ENCODE measurements at regions not wholly inside any gene's neighbourhood (a gene's known extent, or its start where the extent isn't known, plus 50 kb on each side); places are given as distances from the start of the nearest gene placed in this dataset.
"Not testable (repeated sequence)": the region's sequence is repeated elsewhere in the genome, so short reads cannot be mapped to it uniquely, and the experiment has no call there.

DNA sequence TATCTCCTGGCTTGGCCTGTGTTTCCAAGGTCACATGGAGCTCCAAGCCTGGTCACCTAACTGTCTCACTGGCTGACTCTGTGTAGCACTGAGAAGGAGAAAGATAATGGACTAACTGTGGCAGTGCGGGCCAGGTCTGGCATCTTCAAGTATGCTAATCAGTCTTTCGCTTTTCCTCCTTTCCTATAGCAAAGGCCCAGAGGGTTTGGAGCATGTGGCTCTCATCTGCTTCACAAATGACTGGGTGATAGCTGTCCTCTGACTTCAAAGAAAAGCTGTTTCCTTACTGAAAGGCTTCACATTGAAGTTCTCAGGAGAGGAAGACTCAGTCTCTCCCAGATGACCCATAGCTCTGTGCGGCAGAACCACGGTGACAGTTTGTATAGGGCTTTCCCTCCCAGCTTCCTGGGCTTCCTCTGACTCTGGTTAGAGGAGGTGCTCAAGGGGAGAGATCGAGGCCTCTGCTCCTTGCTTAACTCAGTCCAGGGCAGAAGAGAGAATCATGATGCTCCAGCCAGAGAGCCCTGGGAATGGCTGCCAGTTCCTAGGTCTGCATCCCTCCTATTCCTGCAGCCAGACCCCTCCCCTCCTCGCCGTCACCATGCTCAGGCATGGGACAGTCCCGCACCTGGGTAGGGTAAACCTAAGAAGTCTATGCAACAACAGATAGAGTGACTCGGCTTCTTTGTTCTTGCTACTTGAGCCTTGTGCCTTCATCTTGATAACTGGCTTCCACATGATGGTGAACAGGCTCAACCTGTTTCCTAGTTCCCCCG is 72.3 kb downstream of the CCDC71L start:
- Histone ChIP-seq H3K9me3 (ENCODE audit: control insufficient read depth in 2 of 2, insufficient read depth in 1 of 2, low read depth in 1 of 2, low read length in 1 of 2) (no peaks in the 10 kb centered on the region), H3K36me3 (ENCODE audit: control insufficient read depth in 3 of 3, insufficient read depth in 2 of 3, low read depth in 1 of 3, low read length in 3 of 3) (no peaks in the 10 kb centered on the region), H3K4me3 (ENCODE audit: low read depth in 1 of 3, low read length in 3 of 3) (no peak overlapping the region), H3K4me1 (ENCODE audit: control insufficient read depth in 3 of 3, insufficient read depth in 2 of 3, low read depth in 1 of 3, low read length in 2 of 3) (no peaks in the 10 kb centered on the region), H3K27me3 (ENCODE audit: control insufficient read depth in 3 of 3, insufficient read depth in 3 of 3, low read length in 3 of 3) (no peaks in the 10 kb centered on the region), H3K27ac (ENCODE audit: low read depth in 1 of 3, low read length in 2 of 3) (no peak overlapping the region)
- no peak for FAIRE-seq
- WGBS, 3 donors: 88 to 90% (median 90%) methylated on average over 10 of the region's 10 CpGs
- DNase-seq: no peak

DNA sequence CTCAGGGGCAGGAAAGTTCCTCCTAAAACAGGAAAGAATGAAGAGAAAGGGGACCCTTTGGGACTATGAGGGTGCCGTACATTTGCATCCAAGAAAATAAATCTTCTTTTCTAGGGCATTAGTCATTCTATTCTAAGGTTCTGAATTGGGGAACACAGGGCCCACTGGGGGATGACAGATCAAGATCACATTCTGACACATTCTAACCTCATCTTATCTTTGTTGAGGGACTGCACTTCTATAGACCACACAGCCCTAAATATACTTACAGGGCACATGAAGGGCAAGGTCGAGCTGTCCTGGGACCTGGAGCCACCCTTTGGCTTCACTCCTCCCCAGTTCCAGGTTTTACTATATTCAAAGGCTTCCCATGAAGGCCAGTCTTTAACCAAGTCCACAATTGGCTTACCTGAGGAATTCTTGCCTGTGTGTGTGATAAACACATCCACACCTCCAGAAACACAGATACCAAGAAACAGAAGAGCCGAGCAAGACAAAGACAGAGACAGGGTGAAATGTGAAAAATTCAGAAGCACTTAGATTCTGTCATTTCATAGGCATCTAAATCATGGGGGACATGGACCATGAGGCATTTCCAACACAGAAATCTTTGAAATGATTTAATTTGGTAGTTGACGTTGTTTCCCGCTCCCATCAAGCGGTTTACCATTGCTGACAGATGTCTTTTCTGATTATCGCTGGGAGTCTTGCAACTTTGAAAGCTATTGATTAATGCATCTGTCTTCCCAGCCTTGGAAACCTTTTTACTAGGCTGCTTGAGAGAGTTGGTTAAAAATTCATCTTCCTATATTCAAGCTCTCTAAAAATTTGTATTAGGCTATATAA is 75.8 kb downstream of the CCDC71L start:
- WGBS, 3 donors: 87 to 90% (median 90%) methylated on average over 7 of the region's 7 CpGs
- no peaks in the 10 kb centered on the region for H3K9me3 ChIP-seq (ENCODE audit: control insufficient read depth in 2 of 2, insufficient read depth in 1 of 2, low read depth in 1 of 2, low read length in 1 of 2)
- no peaks in the 10 kb centered on the region for H3K36me3 ChIP-seq (ENCODE audit: control insufficient read depth in 3 of 3, insufficient read depth in 2 of 3, low read depth in 1 of 3, low read length in 3 of 3)
- no peaks in the 10 kb centered on the region for H3K4me1 ChIP-seq (ENCODE audit: control insufficient read depth in 3 of 3, insufficient read depth in 2 of 3, low read depth in 1 of 3, low read length in 2 of 3)
- no peaks in the 10 kb centered on the region for H3K27me3 ChIP-seq (ENCODE audit: control insufficient read depth in 3 of 3, insufficient read depth in 3 of 3, low read length in 3 of 3)
- DNase-seq (no peak), FAIRE-seq (no peak)
- no peak overlapping the region for H3K4me3 ChIP-seq (ENCODE audit: low read depth in 1 of 3, low read length in 3 of 3)
- H3K27ac ChIP-seq (ENCODE audit: low read depth in 1 of 3, low read length in 2 of 3): no peak overlapping the region

DNA sequence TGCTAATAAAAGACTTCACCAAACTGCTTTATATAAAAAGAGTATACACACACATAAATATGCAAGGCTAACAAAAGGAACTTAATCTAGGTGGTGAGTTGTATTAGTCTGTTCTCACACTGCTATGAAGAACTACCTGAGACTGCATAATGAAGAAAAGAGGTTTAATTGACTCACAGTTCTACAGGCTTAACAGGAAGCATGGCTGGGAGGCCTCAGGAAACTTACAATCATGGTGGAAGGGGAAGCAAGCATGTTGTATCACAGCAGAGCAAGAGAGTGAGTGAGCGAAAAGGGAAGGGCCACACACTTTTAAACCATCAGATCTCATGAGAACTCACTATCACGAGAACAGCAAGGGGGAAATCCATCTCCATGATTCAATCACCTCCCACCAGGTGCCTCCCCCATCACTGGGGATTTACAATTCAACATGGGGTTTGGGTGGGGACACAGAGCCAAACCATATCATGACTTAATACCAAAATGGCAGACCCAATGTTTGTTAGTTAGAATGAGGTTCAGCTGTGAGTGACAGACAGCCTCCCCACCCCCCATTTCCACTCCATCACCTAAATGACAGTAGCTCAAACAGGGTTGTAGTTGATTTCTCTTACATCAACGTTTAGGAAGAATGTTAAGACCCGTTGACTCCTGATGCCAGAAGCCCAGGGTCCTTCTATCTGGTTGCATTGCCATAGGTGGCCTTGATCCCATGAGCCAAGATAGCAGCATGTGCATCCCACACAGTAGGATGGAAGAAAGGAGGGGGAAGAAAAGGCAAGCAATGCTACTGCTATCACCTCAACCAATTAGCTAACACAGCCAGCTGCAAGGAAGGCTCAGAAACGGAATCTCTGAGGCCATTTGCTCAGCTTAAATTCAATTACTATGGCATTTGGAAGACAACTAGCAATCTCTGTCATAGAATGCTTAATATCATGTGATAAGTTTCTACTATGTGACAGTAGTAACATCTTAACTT is 77.0 kb downstream of the CCDC71L start:
- no peak overlapping the region for H3K27ac ChIP-seq (ENCODE audit: low read depth in 1 of 3, low read length in 2 of 3)
- peaks cover 0 to 3% (median 0%) of the 10 kb centered on the region in 3 donors for H3K27me3 ChIP-seq (ENCODE audit: control insufficient read depth in 3 of 3, insufficient read depth in 3 of 3, low read length in 3 of 3)
- no peak for FAIRE-seq

DNA sequence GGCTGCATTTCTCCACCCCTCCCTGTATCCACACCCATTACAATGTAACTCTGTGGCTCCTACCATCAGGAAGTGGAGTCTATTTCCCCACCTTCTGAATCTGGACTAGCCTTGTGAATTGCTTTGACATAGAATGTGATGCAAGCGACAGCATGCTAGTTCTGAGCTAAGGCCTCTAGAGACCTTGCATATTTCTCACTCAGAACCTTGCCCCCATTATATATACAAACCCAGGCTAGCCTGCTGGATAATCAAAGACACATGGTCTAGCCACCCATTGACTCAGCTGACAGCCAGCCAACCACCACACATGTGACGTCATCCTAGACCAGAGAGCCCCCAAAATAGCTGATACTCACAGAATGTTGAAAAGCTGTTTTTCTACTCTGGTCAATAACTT is 77.9 kb downstream of the CCDC71L start:
- no peak for FAIRE-seq
- H3K27me3 ChIP-seq (ENCODE audit: control insufficient read depth in 3 of 3, insufficient read depth in 3 of 3, low read length in 3 of 3): peaks cover 0 to 3% (median 0%) of the 10 kb centered on the region in 3 donors
- H3K4me3 ChIP-seq (ENCODE audit: low read depth in 1 of 3, low read length in 3 of 3): no peak overlapping the region
- H3K36me3 ChIP-seq (ENCODE audit: control insufficient read depth in 3 of 3, insufficient read depth in 2 of 3, low read depth in 1 of 3, low read length in 3 of 3): no peaks in the 10 kb centered on the region
- no peaks in the 10 kb centered on the region for H3K4me1 ChIP-seq (ENCODE audit: control insufficient read depth in 3 of 3, insufficient read depth in 2 of 3, low read depth in 1 of 3, low read length in 2 of 3)
- H3K27ac ChIP-seq (ENCODE audit: low read depth in 1 of 3, low read length in 2 of 3): no peak overlapping the region
- H3K9me3 ChIP-seq (ENCODE audit: control insufficient read depth in 2 of 2, insufficient read depth in 1 of 2, low read depth in 1 of 2, low read length in 1 of 2): no peaks in the 10 kb centered on the region
- no peak for DNase-seq
- WGBS, 3 donors: 93 to 100% (median 93%) methylated on average over 2 of the region's 2 CpGs

More for the DNA sequence above, 77.0 kb downstream of the CCDC71L start:
- no peak overlapping the region for H3K4me3 ChIP-seq (ENCODE audit: low read depth in 1 of 3, low read length in 3 of 3)
- H3K4me1 ChIP-seq (ENCODE audit: control insufficient read depth in 3 of 3, insufficient read depth in 2 of 3, low read depth in 1 of 3, low read length in 2 of 3): no peaks in the 10 kb centered on the region
- no peaks in the 10 kb centered on the region for H3K9me3 ChIP-seq (ENCODE audit: control insufficient read depth in 2 of 2, insufficient read depth in 1 of 2, low read depth in 1 of 2, low read length in 1 of 2)
- no peak for DNase-seq
- WGBS, 3 donors: 68 to 79% (median 75%) methylated on average over 5 of the region's 5 CpGs
- no peaks in the 10 kb centered on the region for H3K36me3 ChIP-seq (ENCODE audit: control insufficient read depth in 3 of 3, insufficient read depth in 2 of 3, low read depth in 1 of 3, low read length in 3 of 3)

DNA sequence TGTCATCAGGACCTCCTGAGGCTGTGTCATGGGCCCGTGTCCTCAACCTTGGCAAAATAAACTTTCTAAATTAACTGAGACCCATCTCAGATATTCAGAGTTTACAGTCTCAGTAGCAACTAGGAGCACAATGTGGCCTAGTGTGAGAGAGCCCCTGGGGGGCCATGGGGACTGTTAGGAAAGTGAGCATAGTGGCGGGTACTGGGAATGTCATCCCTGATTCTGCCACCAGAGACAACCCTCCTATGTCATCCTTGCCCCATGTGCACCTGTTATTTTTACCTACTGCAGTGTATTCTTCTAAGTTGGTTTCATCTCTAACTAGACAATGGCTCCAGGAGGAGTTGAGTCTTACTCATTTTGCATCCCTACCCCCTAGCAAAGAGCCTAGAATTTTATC is 78.6 kb downstream of the CCDC71L start:
- DNase-seq: no peak
- Histone ChIP-seq H3K36me3 (ENCODE audit: control insufficient read depth in 3 of 3, insufficient read depth in 2 of 3, low read depth in 1 of 3, low read length in 3 of 3) (no peaks in the 10 kb centered on the region), H3K9me3 (ENCODE audit: control insufficient read depth in 2 of 2, insufficient read depth in 1 of 2, low read depth in 1 of 2, low read length in 1 of 2) (no peaks in the 10 kb centered on the region), H3K4me1 (ENCODE audit: control insufficient read depth in 3 of 3, insufficient read depth in 2 of 3, low read depth in 1 of 3, low read length in 2 of 3) (no peaks in the 10 kb centered on the region), H3K27me3 (ENCODE audit: control insufficient read depth in 3 of 3, insufficient read depth in 3 of 3, low read length in 3 of 3) (peaks cover 0 to 3% (median 0%) of the 10 kb centered on the region in 3 donors), H3K27ac (ENCODE audit: low read depth in 1 of 3, low read length in 2 of 3) (no peak overlapping the region), H3K4me3 (ENCODE audit: low read depth in 1 of 3, low read length in 3 of 3) (no peak overlapping the region)
- 84 to 90% (median 89%) methylated on average over 2 of the region's 2 CpGs for WGBS, 3 donors
- no peak for FAIRE-seq

DNA sequence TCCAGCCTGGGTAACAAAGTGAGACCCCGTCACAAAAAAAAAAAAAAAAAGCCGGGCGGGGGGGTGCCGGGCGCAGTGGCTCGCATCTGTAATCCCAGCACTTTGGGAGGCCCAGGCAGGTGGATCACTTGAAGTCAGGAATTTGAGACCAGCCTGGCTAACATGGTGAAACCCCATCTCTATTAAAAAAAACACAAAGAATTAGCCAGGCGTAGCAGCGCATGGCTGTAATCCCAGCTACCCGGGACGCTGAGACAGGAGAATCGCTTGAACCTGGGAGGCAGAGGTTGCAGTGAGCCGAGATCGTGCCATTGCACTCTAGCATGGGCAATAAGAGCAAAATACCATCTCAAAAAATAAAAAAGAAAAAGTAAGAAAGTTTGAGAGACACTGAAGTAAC is 81.9 kb downstream of the CCDC71L start:
- DNase-seq; FAIRE-seq; H3K9me3 ChIP-seq (ENCODE audit: control insufficient read depth in 2 of 2, insufficient read depth in 1 of 2, low read depth in 1 of 2, low read length in 1 of 2); H3K27ac ChIP-seq (ENCODE audit: low read depth in 1 of 3, low read length in 2 of 3); H3K36me3 ChIP-seq (ENCODE audit: control insufficient read depth in 3 of 3, insufficient read depth in 2 of 3, low read depth in 1 of 3, low read length in 3 of 3); H3K27me3 ChIP-seq (ENCODE audit: control insufficient read depth in 3 of 3, insufficient read depth in 3 of 3, low read length in 3 of 3); H3K4me3 ChIP-seq (ENCODE audit: low read depth in 1 of 3, low read length in 3 of 3); H3K4me1 ChIP-seq (ENCODE audit: control insufficient read depth in 3 of 3, insufficient read depth in 2 of 3, low read depth in 1 of 3, low read length in 2 of 3): not testable (repeated sequence)
- 90 to 93% (median 91%) methylated on average over 11 to 13 of the region's 13 CpGs for WGBS, 3 donors

DNA sequence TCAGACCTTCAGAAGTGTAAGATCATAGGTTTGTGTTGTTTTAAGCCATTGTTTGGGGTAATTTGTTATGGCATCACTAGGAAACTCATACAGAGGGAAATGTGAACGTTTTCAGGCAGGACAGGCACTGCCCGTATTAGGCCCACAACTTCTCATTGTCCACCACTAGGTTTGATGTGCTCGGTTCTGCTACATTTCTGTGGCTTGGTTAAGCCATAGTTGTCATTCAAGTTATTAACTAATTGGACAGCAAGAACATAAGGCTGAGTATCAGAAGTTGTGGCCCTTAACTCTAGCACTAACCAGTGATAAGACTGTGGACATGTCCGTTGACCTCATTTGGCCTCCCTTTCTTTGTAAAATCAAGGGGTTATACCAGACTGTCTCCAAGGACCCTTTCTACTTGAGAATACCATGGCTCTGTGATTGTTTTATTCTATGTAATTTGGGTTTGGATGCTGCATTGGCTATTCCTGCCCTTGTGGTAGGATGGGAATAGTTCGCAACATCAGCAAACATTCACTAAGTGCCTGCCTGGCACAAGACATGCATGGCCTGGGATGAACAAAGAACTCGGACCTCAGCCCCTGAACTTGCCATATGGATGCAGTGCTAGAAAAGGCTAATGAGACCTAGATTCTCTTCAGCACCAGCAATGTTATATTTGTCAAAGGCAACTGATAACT is 85.7 kb downstream of the CCDC71L start:
- FAIRE-seq: no peak
- no peak overlapping the region for H3K4me3 ChIP-seq (ENCODE audit: low read depth in 1 of 3, low read length in 3 of 3)

More for the DNA sequence above, 85.7 kb downstream of the CCDC71L start:
- no peaks in the 10 kb centered on the region for H3K4me1 ChIP-seq (ENCODE audit: control insufficient read depth in 3 of 3, insufficient read depth in 2 of 3, low read depth in 1 of 3, low read length in 2 of 3)
- peaks cover 0 to 3% (median 0%) of the 10 kb centered on the region in 3 donors for H3K27me3 ChIP-seq (ENCODE audit: control insufficient read depth in 3 of 3, insufficient read depth in 3 of 3, low read length in 3 of 3)
- H3K36me3 ChIP-seq (ENCODE audit: control insufficient read depth in 3 of 3, insufficient read depth in 2 of 3, low read depth in 1 of 3, low read length in 3 of 3): no peaks in the 10 kb centered on the region
- 87 to 89% (median 88%) methylated on average over 6 of the region's 6 CpGs for WGBS, 3 donors
- no peaks in the 10 kb centered on the region for H3K9me3 ChIP-seq (ENCODE audit: control insufficient read depth in 2 of 2, insufficient read depth in 1 of 2, low read depth in 1 of 2, low read length in 1 of 2)
- no peak for DNase-seq
- no peak overlapping the region for H3K27ac ChIP-seq (ENCODE audit: low read depth in 1 of 3, low read length in 2 of 3)
